Peyer's patch (tissue), 4 donors: ENCODE measurements at regions not wholly inside any gene's neighbourhood (a gene's known extent, or its start where the extent isn't known, plus 50 kb on each side); places are given as distances from the start of the nearest gene placed in this dataset.

Source experiments
- DNase-seq, 3 donors: peaks; one replicate each; pipeline ENCODE4 v3.0.0-alpha.2; 2017 to 2019
- H3K27ac ChIP-seq, 4 donors: fragments of 200-600 bp; sonication (generic); one replicate each; pipeline ENCODE4 v1.5.1; 2016 to 2019
- H3K27me3 ChIP-seq, 2 donors: fragments of 200-600 bp; sonication (generic); one replicate each; pipeline ENCODE4 v1.5.1; 2019
- H3K36me3 ChIP-seq, 3 donors: fragments of 200-600 bp; sonication (generic); one replicate each; pipeline ENCODE4 v1.5.1; 2016 to 2019
- H3K4me1 ChIP-seq, 4 donors: fragments of 200-600 bp; sonication (generic); one replicate each; pipeline ENCODE4 v1.5.1; 2016 to 2019
- H3K4me3 ChIP-seq, 4 donors: fragments of 200-600 bp; sonication (generic); 1 replicate in 3 of 4; 2 replicates in 1 of 4; pipeline ENCODE4 v1.5.1; 2016 to 2019; ENCODE audit warnings: mild to moderate bottlenecking in 1 of 4
- H3K9me3 ChIP-seq, 4 donors: fragments of 200-600 bp; sonication (generic); one replicate each; pipeline ENCODE4 v1.5.1; 2016 to 2019; ENCODE audit warnings: mild to moderate bottlenecking in 1 of 4
- CTCF ChIP-seq, 6 experiments: fragments of 450-650 bp in 4 of 6; fragments of 200-600 bp in 2 of 6; sonication (generic) in 1 of 6; IDR thresholded peaks; one replicate each; pipeline ENCODE4 v1.5.1; 2017 to 2019; ENCODE audit warnings: antibody characterized with exemption in 6 of 6, mild to moderate bottlenecking in 3 of 6, moderate library complexity in 1 of 6
- POLR2A ChIP-seq, 2 donors: fragments of 450-650 bp; IDR thresholded peaks; one replicate each; pipeline ENCODE4 v1.5.1; 2017; ENCODE audit warnings: antibody characterized with exemption in 2 of 2, mild to moderate bottlenecking in 2 of 2, moderate library complexity in 2 of 2

GRCh38 chr12:38998887-38999482 lies 93.6 kb upstream of the CPNE8 start:
- DNase-seq: no peak

GRCh38 chr12:38995249-38995648 lies 89.9 kb upstream of the CPNE8 start:
- DNase-seq: no peak
- TF ChIP-seq CTCF (IDR thresholded peaks at IDR 0.05) (no peak), POLR2A (IDR thresholded peaks at IDR 0.05) (no peak)
- Histone ChIP-seq H3K4me3 (no peak overlapping the region), H3K27ac (no peak overlapping the region), H3K36me3 (no peaks in the 10 kb centered on the region), H3K27me3 (no peaks in the 10 kb centered on the region), H3K9me3 (no peaks in the 10 kb centered on the region), H3K4me1 (no peaks in the 10 kb centered on the region)

More at GRCh38 chr12:38998887-38999482, 93.6 kb upstream of the CPNE8 start:
- H3K4me1 ChIP-seq: no peaks in the 10 kb centered on the region
- H3K36me3 ChIP-seq: no peaks in the 10 kb centered on the region
- H3K27ac ChIP-seq: no peak overlapping the region
- no peak for TF ChIP-seq POLR2A (IDR thresholded peaks at IDR 0.05)
- TF ChIP-seq CTCF (IDR thresholded peaks at IDR 0.05): no peak
- H3K9me3 ChIP-seq: no peaks in the 10 kb centered on the region
- H3K27me3 ChIP-seq: no peaks in the 10 kb centered on the region
- no peak overlapping the region for H3K4me3 ChIP-seq

- no peaks in the 10 kb centered on the region for H3K4me1 ChIP-seq
- DNase-seq: no peak
- no peaks in the 10 kb centered on the region for H3K27me3 ChIP-seq
- TF ChIP-seq POLR2A (IDR thresholded peaks at IDR 0.05): no peak
- TF ChIP-seq CTCF (IDR thresholded peaks at IDR 0.05): no peak
- no peaks in the 10 kb centered on the region for H3K36me3 ChIP-seq
- H3K9me3 ChIP-seq: peaks cover 0 to 4% (median 0%) of the 10 kb centered on the region in 4 donors
- H3K4me3 ChIP-seq: no peak overlapping the region
- H3K27ac ChIP-seq: no peak overlapping the region
Observed at GRCh38 chr12:38985961-38986360, 80.6 kb upstream of the CPNE8 start.

GRCh38 chr12:38984388-38984787 lies 79.0 kb upstream of the CPNE8 start:
- no peak overlapping the region for H3K27ac ChIP-seq
- peaks cover 0 to 4% (median 0%) of the 10 kb centered on the region in 4 donors for H3K9me3 ChIP-seq
- no peak overlapping the region for H3K4me3 ChIP-seq
- H3K4me1 ChIP-seq: no peaks in the 10 kb centered on the region
- H3K36me3 ChIP-seq: no peaks in the 10 kb centered on the region
- TF ChIP-seq POLR2A (IDR thresholded peaks at IDR 0.05) (no peak), CTCF (IDR thresholded peaks at IDR 0.05) (no peak)
- no peak for DNase-seq
- no peaks in the 10 kb centered on the region for H3K27me3 ChIP-seq

GRCh38 chr12:38983117-38983571 lies 77.8 kb upstream of the CPNE8 start:
- peaks cover 0 to 4% (median 0%) of the 10 kb centered on the region in 4 donors for H3K9me3 ChIP-seq
- DNase-seq: no peak
- no peak overlapping the region for H3K27ac ChIP-seq
- TF ChIP-seq POLR2A (IDR thresholded peaks at IDR 0.05) (no peak), CTCF (IDR thresholded peaks at IDR 0.05) (no peak)
- no peaks in the 10 kb centered on the region for H3K27me3 ChIP-seq
- no peaks in the 10 kb centered on the region for H3K36me3 ChIP-seq
- H3K4me3 ChIP-seq: no peak overlapping the region
- H3K4me1 ChIP-seq: no peaks in the 10 kb centered on the region

- no peak for TF ChIP-seq POLR2A (IDR thresholded peaks at IDR 0.05)
- TF ChIP-seq CTCF (IDR thresholded peaks at IDR 0.05): no peak
- Histone ChIP-seq H3K4me1 (no peaks in the 10 kb centered on the region), H3K27me3 (no peaks in the 10 kb centered on the region), H3K36me3 (no peaks in the 10 kb centered on the region), H3K9me3 (no peaks in the 10 kb centered on the region), H3K4me3 (no peak overlapping the region), H3K27ac (no peak overlapping the region)
- DNase-seq: no peak
Observed at GRCh38 chr12:38977132-38977531, 71.7 kb upstream of the CPNE8 start.
